Dedifferentiated amniotic fluid mesenchymal stem cell (primary cell): ENCODE measurements at regions not wholly inside any gene's neighbourhood (a gene's known extent, or its start where the extent isn't known, plus 50 kb on each side); places are given as distances from the start of the nearest gene placed in this dataset.

Experiments
- DNase-seq: peaks from one replicate; pipeline ENCODE4 v3.0.0-alpha.2; 2016; ENCODE audit errors: extremely low spot score

DNA sequence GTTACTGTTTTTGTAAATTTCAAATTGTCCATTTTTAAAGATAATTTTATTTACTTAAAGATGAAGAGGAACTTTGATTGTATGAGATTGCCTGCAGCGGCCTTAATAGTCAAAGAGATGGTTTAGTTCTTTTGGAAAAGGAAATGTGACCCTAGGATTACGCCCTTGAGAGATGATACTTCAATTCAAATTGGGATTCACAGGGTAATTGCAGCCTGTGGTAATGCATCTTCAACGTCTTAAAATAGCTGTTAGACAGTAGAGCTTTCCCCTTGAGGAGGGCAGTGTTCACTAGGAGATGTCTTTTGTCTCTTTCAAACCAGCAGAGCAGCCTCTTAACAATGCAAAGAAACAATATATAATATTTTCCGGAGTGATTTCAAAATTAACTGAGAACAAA lies 127.1 kb downstream of the TAF11L14 start:
- DNase-seq = no peak

DNA sequence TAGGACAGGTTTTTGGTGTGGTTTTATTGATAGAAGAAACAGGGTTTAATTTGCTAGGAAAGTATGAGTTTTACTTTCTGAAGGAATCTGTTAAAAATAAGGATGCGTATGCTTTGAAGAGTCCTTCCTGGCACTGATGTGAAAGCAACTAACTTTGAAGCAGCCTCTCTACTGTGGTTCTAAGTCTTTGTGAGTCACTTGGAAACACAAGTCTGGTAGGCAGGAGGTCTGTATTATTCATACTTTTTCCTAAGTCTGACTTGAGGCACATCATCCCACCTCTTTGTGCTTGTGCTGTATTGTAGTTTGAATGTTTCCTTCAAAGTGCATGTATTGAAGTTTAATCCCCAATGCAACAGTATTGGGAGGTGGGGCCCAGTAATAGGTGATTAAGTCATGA lies 129.0 kb downstream of the TAF11L14 start:
- DNase-seq = peak; percentile 39

DNA sequence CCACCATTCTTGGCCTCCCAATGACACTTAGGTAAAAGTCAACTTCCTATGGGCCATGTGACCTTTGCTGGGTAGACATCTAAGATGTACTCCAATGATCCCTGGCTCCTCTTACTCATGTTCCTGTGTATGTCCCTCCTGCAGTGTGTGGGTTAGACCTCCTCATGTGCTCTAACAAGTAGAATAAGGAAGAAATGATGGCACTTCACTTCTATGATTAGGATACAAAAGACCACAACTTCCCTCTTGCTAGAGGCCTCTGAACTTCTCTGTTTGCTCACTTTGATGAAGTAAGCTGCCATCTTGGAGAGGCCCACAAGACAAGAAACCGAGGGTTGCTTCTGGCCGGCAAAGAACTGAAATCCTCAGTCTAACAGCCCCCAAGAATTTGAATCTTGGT lies 131.8 kb downstream of the TAF11L14 start:
- DNase-seq = no peak

DNA sequence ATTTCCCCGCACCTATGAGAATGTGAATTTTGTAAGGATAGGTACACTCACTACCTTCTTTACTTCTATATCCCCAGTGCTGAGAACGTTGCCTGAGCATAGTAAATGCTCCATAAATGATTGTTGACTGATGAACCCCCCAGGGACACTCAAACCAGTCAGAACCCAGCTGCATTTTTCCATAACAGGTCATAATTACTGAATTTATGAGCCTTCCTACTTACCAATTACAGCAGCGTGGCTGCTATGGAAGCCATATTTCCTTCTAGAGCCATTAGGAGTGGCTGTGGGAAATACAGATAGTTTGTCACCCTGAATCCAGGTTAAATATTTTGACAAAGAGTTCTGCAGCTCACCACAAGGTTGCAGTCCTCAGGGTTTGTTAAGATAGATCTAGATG lies 135.0 kb downstream of the TAF11L14 start:
- DNase-seq = no peak

DNA sequence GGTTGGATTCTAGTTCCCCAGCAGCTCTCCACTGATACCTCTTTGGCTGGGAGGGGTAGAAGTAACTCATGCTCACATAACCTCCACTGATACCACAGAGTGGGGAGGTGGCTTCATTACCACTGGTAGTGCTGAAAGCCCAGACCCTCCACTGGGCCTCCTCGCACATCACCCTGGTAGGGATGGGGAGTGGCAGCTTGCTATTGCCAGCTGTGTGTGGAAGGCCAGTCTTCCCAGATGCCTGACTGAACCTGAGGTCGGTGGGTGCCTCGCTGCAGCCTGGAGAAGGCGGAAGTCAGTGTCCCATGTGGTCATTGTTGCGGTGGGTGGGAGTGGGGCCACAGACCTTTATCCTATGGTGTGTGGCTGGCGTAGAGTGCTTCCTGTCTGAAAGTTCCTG lies 138.0 kb downstream of the TAF11L14 start:
- DNase-seq = no peak

DNA sequence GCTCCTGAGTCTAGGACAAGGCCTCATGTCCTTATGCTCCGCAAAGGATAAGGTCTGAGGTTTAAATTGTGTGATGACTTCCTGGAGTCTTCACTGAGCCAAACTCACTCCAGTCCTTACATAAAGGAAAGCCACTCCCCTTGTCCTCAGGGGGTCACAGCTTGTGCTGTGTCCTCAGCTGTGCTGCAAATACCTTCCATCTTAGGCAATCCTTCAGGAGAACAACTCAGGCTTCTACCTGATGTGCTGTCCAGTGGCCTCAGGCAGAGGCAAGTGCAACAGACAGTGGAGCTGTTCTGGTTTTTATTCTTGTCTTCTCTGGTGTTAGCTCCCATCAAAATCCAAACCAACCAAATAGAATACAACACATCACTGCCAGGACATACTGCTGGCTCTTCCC lies 151.5 kb downstream of the TAF11L14 start:
- DNase-seq = no peak

DNA sequence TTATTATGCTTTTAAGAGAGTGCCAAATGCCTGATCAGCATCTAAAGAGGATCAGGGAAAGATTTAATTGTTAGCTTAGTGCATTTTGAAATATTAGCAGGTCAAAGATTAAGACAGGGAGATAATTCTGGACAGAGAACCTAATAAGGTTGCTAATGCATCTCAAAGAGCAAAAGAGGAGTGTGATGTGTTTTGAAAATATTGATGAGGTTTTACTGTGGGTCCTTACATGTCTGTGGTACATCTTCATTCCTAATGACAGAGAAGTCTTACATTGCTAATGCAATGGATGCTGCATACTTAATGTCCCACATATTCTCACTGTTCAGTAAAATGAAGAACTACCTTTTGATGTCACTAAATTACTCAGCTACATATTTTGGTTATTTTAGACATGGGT lies 154.1 kb downstream of the TAF11L14 start:
- DNase-seq = no peak

DNA sequence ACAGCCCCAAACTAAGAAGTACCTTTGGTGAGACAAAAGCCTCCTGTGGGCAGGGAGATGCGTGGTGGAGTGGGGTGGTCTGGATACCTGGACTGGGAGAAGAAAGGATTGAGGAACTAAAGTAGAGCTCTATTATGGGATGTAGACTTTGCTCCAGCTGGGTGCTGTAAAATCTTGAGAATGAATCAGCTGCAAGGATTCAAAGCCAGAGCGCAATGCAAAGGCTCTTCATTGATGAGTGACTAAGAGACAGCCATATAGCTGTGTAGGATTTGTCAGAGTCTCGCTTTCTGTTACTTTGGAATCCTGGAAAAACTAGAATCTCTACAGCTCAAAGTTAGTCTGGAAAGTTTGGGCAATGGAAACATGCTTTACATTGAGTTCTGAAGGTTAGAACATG lies 159.9 kb downstream of the TAF11L14 start:
- no peak for DNase-seq

DNA sequence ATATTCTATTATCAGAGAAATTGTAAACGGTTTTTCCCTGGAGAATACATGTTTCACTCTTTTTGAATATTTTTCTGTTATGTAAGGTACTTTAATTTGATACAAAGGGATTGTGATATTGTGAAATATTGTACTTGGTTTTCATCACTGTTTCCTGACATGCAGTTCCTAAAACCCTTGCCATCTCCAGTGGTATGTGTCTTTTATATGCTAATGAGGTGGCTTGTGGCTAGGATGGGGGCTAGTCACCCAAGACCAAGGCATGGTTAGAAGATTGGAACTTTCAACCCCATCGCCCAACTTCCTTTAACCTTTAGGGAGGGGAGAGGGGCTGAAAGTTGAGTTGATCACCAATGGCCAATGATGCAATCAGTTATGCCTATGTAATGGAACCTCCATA lies 160.6 kb downstream of the TAF11L14 start:
- DNase-seq = no peak

DNA sequence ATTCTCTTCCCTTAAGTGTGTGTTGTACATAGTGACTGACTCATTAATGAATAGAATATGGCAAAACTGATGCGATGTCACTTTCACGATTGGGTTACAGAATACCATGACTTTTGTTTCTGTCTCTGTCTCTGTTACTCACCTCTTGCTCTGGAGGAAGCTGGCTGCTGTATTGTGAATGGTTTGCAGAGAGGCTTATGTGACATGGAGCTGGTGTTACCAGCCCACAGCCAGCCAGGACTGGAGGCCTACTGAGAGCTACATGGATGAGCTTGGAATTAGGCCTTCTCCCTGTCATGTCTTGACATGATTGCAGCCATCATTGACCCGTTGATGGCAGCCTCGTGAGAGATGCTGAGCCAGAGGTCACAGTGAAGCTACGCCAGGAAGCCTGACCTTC lies 161.9 kb downstream of the TAF11L14 start:
- no peak for DNase-seq

DNA sequence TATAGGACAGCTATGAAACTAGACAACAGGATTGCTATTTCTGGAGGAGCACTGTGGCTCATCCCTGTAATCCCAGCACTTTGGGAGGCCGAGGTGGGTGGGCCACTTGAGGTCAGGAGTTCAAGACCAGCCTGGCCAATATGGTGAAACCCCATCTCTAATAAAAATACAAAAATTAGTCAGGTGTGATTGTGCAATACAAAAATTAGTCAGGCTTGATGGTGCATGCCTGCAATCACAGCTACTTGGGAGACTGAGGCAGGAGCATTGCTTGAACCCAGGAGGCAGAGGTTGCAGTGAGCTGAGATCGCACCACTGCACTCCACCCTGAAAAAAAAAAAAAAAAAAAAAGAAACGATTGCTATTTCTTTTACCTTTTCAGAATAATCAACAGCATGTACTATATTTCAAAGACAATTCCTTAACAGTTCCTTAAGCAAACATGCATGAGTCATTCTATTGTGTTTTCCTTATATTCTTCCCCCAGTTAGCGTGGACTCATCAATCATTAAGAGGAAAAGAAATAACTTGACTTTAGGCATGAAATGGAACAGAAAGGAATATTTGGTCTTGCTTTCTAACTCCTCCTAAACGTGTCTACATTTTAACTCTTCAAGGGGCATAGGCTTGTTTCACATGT lies 162.6 kb downstream of the TAF11L14 start:
- no peak for DNase-seq

DNA sequence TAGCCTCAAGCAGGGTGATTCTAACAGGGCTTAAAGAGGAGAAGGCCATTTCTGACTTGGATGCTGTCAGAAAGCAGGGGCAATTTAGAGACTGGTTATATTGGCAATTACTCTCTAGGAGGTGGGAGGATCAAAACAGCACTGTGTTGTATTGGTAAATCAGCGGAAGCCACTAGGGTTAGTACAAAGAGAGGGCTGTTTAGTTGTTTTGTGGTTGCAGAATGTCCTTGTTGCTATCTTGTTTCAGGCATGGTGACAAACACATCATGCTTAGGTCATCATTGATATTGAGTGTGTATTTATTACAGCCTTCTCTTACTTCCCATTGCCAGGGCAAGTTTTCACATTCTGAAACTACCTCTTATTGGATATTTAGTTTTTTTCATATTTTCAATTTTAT lies 165.3 kb downstream of the TAF11L14 start:
- DNase-seq = no peak

DNA sequence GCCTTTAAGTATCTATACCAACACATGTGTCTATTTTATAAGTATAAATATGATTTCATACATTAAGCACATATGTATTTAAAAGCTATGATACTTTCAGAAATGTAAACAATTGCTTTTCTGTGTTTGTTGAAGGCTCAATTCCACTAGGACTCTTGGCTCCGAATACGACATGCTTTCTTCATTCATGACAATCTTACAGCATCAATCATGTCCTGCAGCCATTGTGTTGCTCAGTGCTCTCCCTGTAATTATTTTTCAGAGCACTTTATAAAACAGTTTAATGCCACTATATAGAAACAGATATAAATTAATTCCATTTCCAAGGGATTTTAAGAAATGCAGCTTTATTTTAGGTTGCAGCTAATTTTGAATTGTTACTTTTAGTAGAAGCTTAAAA lies 167.3 kb downstream of the TAF11L14 start:
- DNase-seq = no peak

DNA sequence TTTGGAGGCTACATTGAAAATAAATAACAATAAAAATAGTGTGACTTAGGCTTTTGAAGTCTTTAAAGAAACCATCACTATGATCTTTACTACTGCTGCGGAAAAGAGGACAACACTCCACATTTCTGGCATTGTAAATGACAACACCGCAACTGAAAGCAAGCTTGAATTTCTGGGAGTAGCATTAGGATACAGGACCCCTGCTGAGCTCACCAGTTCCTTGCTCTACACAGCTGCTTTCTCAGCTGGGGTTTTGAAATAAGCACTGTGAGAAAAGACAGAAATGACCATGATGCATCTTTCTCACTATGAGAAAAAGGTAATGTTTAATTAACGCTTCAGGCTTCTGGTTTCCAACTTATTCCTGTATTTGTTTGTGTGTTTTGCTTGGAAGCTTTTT lies 168.0 kb downstream of the TAF11L14 start:
- no peak for DNase-seq

DNA sequence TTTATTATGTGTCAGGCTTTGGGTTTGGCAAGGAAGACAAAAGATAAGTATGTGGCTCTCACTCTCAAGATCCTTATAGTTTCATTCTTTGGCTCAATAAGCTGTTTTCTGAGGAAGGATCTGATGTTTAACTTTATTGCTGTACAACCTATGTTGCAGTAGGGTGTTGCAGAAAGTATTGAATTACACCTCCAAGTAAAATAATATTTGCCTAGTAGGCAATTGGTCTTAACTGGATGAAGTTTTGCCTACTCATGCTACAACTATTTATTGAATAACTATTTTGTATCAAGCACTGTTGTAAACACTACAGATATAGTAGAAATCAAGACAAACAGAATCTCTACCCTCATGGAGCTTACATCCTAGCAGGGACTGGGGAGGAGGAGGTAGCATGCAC lies 169.7 kb downstream of the TAF11L14 start:
- no peak for DNase-seq

DNA sequence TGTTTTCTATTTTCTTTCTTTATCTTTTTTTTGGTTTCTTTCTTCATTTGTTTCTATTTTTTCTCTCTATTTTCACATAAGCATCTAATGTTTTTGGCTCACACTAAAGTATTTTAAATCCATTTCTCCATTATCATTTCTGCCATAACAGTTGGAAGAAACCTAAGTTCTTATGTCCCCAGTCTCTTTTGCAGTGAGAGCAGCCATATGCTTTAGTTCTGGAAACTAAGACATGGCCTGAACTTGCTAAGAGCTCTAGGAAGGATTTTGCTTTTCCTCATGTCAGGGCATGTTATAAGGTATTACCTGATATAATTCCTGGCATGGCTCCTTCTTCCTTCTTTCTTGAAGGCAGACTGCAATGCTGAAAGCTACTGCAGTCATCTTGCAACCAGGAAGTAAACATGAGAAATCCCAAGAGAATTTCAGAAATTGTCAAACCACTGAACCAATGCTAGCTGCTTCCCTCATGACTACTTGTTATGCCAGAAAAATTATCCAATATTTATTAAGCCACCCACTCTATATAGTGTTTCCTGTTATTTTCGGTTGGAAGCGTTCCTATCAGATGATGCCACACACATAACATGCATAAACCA lies 171.1 kb downstream of the TAF11L14 start:
- no peak for DNase-seq

DNA sequence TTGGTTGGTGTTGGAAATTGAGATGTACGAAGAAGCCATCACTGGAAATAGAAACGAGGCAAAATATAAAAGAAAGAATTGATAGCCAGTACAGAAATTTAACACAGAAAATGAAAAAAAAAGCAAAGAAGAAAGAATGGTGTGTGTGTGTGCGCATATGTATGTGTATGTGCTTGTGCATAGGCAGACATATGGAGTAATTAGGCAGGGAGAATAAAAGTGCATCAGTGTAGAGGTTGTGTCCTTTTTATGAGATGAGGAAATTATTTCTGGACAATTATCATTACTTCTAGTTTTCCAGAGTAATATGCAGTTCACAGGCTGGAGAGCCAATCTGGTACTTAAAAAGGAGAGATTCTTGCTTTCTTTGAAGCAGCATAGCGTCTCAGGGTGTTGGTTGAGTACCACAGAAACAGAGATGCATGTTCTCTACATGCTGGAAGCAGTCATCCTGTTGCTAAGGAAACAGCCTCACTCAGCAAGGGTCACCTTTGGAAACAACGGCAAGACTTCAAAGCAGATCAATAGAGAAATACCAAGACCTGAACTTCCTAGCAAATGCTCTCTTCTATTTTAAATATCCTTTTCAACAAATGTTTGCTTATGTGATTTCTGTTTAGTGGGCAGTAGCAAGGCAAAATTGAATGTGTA lies 172.7 kb downstream of the TAF11L14 start:
- DNase-seq = no peak

DNA sequence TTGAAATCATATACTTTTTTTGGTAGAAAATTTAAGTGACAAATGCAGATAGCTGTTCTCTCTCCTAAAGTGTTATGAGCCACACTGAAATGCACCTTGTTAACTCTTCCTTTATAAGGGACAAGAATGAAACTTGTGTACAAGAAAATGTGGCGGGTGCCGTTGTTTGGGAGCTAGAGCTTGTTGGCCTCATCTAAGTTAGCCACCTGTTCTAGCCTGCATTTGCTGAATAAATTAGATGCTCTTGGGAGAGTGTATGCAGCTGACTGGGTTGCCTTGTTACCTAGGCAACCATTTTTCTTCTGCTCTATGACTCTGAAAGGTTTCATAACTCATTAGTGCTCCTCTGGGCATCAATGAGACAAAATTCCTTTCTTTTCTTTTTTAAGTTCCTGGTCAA lies 174.3 kb downstream of the TAF11L14 start:
- no peak for DNase-seq

DNA sequence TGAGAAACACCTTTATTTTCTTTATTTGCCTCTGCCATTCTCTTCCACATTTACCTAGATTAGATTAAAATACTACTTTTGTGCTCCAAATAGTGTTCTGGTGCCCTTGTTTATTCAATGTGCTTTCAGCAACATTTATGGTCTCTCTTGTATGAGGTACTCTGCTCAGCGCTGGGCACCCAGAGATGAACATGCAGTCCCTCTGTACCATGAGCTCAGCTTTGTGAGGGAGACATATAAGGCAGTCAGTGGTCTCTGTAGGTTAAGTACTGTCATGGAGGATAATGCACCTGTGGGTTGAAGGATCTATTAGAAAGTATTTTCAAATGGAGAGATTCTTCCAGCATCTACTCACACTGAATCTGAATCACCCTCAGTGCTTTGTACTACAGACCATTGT lies 176.5 kb downstream of the TAF11L14 start:
- no peak for DNase-seq

DNA sequence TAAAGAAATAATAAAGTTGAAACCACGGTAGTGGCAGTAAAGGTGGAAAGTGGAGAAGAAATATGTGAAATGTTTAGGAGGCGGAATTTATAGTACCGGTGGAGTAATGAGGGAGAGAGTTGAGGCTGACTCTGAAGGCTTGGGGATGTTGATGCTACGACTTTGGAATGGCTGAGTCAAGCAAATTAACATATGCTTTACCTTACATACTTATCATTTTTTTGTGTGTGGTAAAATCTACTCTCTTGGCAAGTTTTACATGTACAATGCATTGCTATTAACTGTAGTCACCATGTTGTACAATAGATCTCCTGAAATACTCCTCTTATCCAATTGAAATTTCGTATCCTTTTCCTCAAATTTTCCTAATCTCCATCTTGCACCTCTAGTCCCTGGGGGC lies 179.0 kb downstream of the TAF11L14 start:
- no peak for DNase-seq

DNA sequence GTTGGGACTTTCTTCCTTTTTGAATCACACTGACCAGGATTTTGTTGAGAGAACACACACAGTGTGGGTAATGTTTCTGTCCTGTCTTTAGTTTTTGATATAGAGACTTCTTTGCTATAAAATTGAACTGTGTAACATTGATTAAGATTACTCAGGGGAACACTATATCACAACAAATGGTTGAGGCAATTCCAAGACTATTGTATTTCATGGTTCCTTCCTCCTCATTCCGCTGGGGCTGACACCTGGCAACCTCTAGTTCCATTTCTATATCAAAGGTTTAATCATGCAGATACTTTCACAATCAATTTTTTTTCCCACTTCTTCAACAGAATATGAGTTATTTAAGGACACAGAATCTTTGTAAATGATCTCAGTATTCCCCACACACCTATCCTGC lies 182.2 kb downstream of the TAF11L14 start:
- DNase-seq = no peak

DNA sequence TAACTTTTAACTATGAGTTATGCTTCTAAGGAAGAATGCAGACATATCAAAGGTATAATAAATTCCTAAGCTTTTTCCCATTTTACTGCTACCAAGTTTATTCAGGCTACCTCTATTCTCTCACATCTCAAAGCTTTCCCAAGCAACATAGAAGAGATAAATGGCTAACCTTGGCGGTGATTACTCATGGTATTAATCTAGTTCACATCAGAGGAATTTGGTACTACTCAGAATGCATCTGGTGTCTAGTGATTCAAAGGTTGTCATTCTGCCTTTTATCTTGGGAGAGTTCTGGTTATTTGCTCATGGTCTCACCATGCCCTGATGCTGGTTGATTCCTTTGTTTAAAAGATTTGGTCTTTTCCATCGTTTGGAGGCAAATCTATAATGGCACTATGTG lies 182.7 kb downstream of the TAF11L14 start:
- DNase-seq = no peak

DNA sequence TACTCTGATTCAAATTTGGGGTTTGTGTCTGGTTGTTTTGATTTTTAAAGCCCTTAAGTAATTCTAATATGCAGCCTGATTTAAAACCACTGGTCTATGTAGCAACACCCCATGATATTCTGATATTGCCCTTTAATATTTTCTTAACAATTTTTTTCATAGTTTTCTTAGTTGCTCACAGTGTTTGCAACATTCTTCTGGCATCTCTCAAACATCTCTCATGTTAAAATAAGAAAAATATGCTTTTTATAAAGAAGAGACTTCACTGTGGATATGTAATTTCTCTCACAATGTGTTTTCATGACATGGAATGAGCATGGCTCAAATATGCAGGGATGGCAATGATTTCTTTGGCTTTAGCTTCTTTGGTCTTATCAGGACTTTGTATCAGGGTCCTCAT lies 183.7 kb downstream of the TAF11L14 start:
- DNase-seq = peak; percentile 68

DNA sequence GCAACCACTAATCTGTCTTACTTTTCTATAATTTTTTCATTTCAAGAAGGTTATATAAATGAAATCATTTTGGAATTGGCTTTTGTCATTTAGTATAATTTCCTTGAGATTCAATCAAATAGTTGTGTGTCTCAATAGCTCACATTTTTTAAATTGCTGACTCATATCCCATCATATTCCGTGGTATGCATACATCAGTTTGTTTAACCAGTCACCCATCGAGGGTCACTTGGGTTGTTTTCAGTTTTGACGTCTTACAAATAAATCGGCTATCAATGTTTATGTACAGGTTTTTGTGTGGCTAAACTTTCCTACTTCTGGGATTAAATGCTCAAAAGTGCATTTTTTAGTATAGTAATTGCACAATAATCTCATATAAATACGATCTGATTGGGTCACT lies 185.5 kb downstream of the TAF11L14 start:
- peak; percentile 64 for DNase-seq
